ENCODE measurements at regions not wholly inside any gene's neighbourhood (a gene's known extent, or its start where the extent isn't known, plus 50 kb on each side); places are given as distances from the start of the nearest gene placed in this dataset.

GRCh38 chr6:56708810-56709597, 66.3 kb upstream of the DST start:
- DNase-seq = no peak

GRCh38 chr6:56706981-56707726, 64.5 kb upstream of the DST start:
- DNase-seq = no peak

DNA sequence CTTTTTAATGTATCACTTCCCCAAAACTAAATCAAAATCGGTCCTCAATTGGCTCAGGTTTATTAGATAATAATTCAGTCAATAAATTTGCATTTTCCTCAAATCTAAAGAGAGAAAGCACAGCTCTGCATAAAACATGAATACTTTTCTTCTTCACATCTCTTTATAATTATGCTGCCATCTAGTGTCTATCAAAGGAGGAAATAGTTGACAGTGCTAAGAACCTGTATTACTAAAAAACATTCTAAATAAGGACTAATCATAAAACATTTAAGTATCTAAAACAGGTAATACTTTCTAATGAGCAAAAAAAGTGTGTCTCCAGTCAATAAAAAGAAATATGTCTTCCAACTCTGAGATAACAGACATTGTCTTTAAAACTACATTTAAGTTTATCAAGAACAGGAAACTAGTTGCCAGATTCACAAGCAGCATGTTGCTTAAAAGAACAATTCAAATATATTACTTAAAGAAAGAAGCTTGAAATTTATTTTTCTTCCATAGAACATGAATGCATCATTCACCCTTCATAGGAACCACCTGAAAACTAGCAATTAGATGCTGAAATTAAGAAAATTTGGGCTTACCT, 56.5 kb upstream of the DST start:
- no peak for DNase-seq

- DNase-seq = no peak
These were observed 53.0 kb upstream of the DST start for GRCh38 chr6:56695702-56696101.

- DNase-seq = no peak
These were observed 51.3 kb upstream of the DST start for GRCh38 chr6:56694002-56694401.

DNA sequence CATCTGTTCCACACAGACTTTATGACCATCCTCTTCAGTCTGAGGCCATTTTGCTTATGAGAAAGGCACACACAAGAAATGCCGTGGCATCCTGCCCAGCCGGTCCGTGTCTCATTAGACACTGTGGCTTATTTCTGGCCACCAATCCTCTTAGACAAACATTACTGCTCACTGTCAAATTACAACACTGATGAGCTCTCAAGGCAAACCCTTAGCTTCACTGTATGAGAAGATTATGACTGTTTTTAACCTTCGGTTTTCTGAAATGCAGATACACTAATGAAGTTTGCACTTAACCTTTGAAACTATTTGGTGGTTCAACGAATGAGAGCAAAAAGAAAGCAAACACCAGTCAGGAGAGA, 50.5 kb upstream of the DST start:
- DNase-seq = no peak

GRCh38 chr6:56692523-56693245, 50.0 kb upstream of the DST start:
- no peak for DNase-seq
